ENCODE measurements at regions not wholly inside any gene's neighbourhood (a gene's known extent, or its start where the extent isn't known, plus 50 kb on each side); places are given as distances from the start of the nearest gene placed in this dataset.
"Not testable (repeated sequence)": the region's sequence is repeated elsewhere in the genome, so short reads cannot be mapped to it uniquely, and the experiment has no call there.

DNA sequence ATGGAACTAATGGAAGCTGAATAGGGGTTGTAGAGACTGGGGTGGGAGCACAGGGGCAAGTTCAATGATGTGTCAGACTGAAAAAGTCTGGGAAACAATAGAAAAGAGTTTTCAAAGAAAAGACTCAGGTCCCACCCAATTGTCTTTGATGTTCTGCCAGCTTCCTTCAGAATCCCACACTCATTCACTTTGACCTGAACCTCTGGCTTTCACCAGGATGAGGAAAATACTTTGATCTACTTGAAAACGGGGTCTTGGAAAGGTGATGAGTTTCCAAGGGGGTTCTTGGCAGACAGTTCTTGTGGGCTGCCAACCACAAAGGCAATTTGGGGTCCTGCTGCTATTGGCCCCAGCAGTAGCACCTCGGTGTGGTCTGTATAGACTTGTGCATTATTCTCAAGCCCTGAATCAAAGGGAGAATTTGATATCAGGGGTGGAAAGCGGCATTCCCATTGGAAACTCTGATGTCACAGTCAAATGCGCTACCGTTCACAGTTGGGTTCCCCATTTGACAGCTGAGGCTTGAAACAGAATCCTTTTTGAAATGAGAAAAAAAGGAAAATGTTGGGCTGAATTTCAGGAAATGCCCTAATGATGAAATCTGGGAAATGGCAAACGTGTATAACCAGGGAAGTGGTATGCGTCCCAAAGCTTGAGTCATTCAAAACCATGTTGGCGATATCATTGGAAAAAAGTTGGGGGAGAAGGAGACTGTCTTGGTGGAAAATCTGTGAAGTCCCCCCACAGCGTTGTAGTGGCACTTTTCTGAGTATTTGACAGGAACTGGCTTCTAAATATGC, 229.2 kb upstream of the LRTM1 start:
- TF ChIP-seq, protein P1, sequence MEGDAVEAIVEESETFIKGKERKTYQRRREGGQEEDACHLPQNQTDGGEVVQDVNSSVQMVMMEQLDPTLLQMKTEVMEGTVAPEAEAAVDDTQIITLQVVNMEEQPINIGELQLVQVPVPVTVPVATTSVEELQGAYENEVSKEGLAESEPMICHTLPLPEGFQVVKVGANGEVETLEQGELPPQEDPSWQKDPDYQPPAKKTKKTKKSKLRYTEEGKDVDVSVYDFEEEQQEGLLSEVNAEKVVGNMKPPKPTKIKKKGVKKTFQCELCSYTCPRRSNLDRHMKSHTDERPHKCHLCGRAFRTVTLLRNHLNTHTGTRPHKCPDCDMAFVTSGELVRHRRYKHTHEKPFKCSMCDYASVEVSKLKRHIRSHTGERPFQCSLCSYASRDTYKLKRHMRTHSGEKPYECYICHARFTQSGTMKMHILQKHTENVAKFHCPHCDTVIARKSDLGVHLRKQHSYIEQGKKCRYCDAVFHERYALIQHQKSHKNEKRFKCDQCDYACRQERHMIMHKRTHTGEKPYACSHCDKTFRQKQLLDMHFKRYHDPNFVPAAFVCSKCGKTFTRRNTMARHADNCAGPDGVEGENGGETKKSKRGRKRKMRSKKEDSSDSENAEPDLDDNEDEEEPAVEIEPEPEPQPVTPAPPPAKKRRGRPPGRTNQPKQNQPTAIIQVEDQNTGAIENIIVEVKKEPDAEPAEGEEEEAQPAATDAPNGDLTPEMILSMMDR (IDR thresholded peaks at IDR 0.05; ENCODE audit: control extremely low read depth, extremely low read depth, low read depth, missing control alignments) = no peak
- DNase-seq (ENCODE audit: extremely low spot score) = no peak
- CTCF ChIA-PET = no interaction called here
- POLR2A ChIA-PET = no interaction called here

DNA sequence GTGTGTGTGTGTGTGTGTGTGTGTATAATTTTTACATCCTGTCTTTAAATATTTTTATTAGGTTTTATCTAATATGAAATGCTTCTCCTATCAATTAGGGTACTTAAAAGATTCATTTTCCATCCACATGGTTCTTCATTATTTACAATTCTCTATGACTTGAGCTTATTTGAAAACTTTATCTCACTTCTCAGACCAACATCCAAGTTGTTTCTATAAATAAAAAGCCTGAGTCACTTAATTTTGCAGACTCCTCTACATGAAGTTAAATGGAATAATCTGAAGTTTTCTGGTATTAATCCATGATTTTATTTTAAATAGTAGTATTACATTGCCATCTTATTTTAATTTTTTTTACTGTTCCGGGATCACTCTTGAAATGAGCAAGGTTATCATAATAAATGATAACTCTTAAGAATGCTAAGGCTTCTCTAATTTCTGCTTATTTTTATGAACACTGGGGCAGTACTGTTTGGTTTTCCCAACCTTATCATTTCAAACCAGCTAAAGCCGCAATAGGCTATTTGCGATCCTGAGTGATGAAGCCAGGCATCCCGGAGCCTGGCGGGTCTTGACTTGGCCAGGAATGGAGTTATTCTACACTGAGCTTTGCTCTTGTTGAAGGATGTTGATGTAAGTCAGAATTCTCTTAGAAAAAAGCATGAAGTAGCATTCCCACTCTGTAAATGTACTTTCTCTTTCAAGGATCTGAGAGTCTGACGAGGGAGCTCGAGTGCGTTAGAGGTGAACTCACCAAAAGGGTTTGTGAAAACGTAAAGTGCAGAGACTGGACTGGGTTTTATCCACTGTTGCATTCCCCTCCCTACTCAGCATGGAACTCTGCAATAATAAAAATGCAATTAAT, 220.2 kb upstream of the LRTM1 start:
- DNase-seq (ENCODE audit: extremely low spot score) = no peak
- ChIA-PET CTCF (interaction anchor here (1.4 to 1.5 kb wide), 2 partner anchors 24 to 27 kb away, joined by 3 to 5 read pairs; no protein-coding TSS in a partner anchor), POLR2A (no interaction called here)
- TF ChIP-seq, protein P1 (IDR thresholded peaks at IDR 0.05; ENCODE audit: control extremely low read depth, extremely low read depth, low read depth, missing control alignments) = no peak

DNA sequence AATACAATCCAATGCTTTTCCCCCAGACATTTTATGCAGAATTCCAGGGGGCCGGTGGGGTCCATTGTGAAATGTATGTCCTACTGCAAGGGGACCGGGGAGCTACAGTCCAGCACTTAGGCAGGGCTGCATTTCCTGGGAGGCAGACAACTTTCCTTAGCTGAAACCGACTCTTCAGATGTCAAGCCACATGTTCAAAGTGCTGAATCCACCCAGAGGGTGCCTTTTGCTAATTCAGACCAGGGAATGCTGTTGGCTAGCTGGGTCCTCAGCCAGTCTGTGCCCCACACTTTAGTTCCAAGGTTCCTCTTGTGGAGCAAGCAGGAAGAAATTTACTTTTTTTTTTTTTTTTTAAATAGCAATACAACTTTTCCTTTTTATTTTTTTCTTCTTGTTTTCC, 219.5 kb upstream of the LRTM1 start:
- POLR2A ChIA-PET = no interaction called here

DNA sequence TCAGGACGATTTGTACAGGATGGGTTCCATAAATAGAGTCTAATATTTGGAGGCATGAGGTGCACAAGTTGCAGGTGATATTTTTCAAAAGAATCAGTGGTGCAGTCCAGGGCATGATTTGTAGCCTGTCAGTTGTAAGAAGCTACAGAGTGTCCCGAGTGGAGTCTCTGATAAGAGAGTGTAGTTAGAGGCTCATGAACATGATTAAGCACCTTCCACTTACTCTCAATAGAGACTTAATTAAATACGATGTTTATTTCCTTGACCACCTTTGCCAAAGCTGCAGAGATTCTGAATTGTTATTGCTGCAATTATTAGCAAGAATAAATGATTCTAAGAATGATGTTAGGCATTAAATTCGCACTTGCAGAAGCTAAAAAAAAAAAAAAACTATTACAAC, 218.4 kb upstream of the LRTM1 start:
- CTCF ChIA-PET = no interaction called here
- no peak for DNase-seq (ENCODE audit: extremely low spot score)
- POLR2A ChIA-PET = no interaction called here

More for the DNA sequence above, 219.5 kb upstream of the LRTM1 start:
- no peak for DNase-seq (ENCODE audit: extremely low spot score)
- TF ChIP-seq, protein P1 (IDR thresholded peaks at IDR 0.05; ENCODE audit: control extremely low read depth, extremely low read depth, low read depth, missing control alignments) = no peak
- CTCF ChIA-PET = no interaction called here

DNA sequence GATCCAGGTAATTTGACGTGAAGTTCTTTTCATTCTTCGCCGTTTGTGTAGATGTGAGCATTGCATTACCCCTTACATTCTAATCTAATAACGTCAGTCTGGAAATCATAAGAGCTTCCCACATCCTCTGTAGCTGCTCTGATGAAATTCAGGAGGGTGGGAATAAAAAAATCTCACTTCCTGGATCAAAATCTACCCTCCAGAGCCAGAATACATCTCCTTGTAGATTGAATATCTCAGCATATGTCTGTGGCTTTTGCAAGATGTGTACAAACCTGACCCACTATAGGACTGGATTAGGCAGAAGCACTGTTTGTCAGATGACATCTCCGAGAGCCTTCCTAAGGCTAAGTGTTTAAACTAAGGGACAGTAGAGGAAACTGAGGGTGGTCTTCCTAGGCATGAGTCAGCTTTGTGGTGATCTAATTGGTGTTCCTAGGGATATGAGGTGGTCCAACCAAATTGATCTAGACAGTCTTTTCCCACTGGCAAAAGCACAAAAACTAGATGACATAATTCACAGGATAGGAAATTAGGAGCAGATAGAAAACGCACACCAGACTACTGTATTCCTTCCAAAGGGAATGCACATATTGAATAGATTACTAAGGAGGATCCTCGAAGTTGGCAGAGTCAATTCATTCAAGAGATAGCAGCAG, 216.3 kb upstream of the LRTM1 start:
- ChIA-PET CTCF (no interaction called here), POLR2A (no interaction called here)
- DNase-seq (ENCODE audit: extremely low spot score) = no peak
- TF ChIP-seq, protein P1 (IDR thresholded peaks at IDR 0.05; ENCODE audit: control extremely low read depth, extremely low read depth, low read depth, missing control alignments) = no peak

More for the DNA sequence above, 218.4 kb upstream of the LRTM1 start:
- TF ChIP-seq, protein P1 (IDR thresholded peaks at IDR 0.05; ENCODE audit: control extremely low read depth, extremely low read depth, low read depth, missing control alignments) = no peak

DNA sequence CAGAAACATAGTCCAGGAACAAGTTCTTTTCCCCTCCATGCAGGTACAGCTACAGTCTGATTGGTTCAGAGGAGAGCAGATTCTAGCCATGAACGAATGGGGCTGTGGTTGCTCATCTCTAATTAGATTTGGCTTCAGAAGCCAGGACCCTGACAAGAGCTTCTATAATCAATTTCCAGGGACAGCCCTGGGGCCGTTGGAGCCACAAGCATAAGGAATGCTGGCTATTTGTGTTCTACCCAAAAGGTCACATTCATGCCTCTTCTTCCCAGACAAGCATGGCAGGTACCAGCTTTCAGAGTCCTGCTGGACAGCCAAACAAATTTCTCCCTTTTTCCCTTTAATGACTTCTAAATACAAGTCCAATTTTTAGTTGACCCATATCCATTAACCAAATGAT, 215.5 kb upstream of the LRTM1 start:
- DNase-seq (ENCODE audit: extremely low spot score) = no peak
- ChIA-PET POLR2A (no interaction called here), CTCF (interaction anchor here (1.5 kb wide), 1 partner anchor 9 kb away, joined by 3 read pairs; no protein-coding TSS in a partner anchor)
- TF ChIP-seq, protein P1 (IDR thresholded peaks at IDR 0.05; ENCODE audit: control extremely low read depth, extremely low read depth, low read depth, missing control alignments) = no peak

DNA sequence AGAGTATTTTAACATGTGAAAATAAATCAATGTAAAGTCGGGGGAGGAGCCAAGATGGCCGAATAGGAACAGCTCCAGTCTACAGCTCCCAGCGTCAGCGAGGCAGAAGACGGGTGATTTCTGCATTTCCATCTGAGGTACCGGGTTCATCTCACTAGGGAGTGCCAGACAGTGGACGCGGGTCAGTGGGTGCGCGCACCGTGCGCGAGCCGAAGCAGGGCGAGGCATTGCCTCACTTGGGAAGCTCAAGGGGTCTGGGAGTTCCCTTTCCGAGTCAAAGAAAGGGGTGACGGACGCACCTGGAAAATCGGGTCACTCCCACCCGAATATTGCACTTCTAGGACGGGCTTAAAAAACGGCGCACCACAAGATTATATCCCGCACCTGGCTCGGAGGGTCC, 208.4 kb upstream of the LRTM1 start:
- DNase-seq (ENCODE audit: extremely low spot score); CTCF ChIA-PET; POLR2A ChIA-PET: not testable (repeated sequence)
